Cardiac muscle cell (in vitro differentiated cells and primary cell): ENCODE measurements at regions not wholly inside any gene's neighbourhood (a gene's known extent, or its start where the extent isn't known, plus 50 kb on each side); places are given as distances from the start of the nearest gene placed in this dataset.

Source experiments
- DNase-seq, 2 donors: peaks; one replicate each; pipeline versions ENCODE4 v3.0.0 to v3.0.0-alpha.2; 2010 to 2017; ENCODE audit warnings: low read depth in 1 of 2, low spot score in 1 of 2
- H3K27ac ChIP-seq: fragments of 200-600 bp; sonication (generic); 2 replicates; pipeline ENCODE4 v1.5.1; 2016
- H3K27me3 ChIP-seq: fragments of 200-600 bp; sonication (generic); 2 replicates; pipeline ENCODE4 v1.6.0; 2016; ENCODE audit warnings: control low read depth
- H3K36me3 ChIP-seq: fragments of 200-600 bp; sonication (generic); 2 replicates; pipeline ENCODE4 v1.5.1; 2016; ENCODE audit warnings: control low read depth
- H3K4me1 ChIP-seq: fragments of 200-600 bp; sonication (generic); 2 replicates; pipeline ENCODE4 v1.8.1; 2017; ENCODE audit warnings: low read depth, mild to moderate bottlenecking, mixed run types
- H3K4me3 ChIP-seq: fragments of 200-600 bp; sonication (generic); 2 replicates; pipeline ENCODE4 v1.5.1; 2016; ENCODE audit warnings: mild to moderate bottlenecking
- H3K9me3 ChIP-seq: fragments of 200-600 bp; sonication (generic); 2 replicates; pipeline ENCODE4 v1.5.1; 2017; ENCODE audit warnings: low read depth, mild to moderate bottlenecking, control low read depth
- CTCF ChIP-seq: IDR thresholded peaks from 2 replicates; pipeline ENCODE4 v1.5.1; 2012; ENCODE audit warnings: low read depth, mild to moderate bottlenecking, low read length

- Histone ChIP-seq H3K36me3 (no peaks in the 10 kb centered on the region), H3K4me1 (no peaks in the 10 kb centered on the region), H3K27ac (no peak overlapping the region), H3K4me3 (no peak overlapping the region), H3K27me3 (no peaks in the 10 kb centered on the region), H3K9me3 (no peaks in the 10 kb centered on the region)
- no peak for TF ChIP-seq CTCF
- no peak for DNase-seq
Observed at GRCh38 chr6:94361304-94362060, 942.1 kb upstream of the EPHA7 start.

GRCh38 chr6:94357381-94357980, 938.1 kb upstream of the EPHA7 start:
- no peaks in the 10 kb centered on the region for H3K36me3 ChIP-seq
- H3K9me3 ChIP-seq = no peaks in the 10 kb centered on the region
- no peaks in the 10 kb centered on the region for H3K27me3 ChIP-seq
- no peak overlapping the region for H3K4me3 ChIP-seq
- TF ChIP-seq CTCF = no peak
- no peaks in the 10 kb centered on the region for H3K4me1 ChIP-seq
- DNase-seq = no peak
- H3K27ac ChIP-seq = no peak overlapping the region

GRCh38 chr6:94350833-94351232, 931.5 kb upstream of the EPHA7 start:
- Histone ChIP-seq H3K36me3 (no peaks in the 10 kb centered on the region), H3K27ac (no peak overlapping the region), H3K9me3 (no peaks in the 10 kb centered on the region), H3K4me1 (no peaks in the 10 kb centered on the region), H3K4me3 (no peak overlapping the region), H3K27me3 (no peaks in the 10 kb centered on the region)
- no peak for DNase-seq
- no peak for TF ChIP-seq CTCF

GRCh38 chr6:94349227-94349626, 929.9 kb upstream of the EPHA7 start:
- no peaks in the 10 kb centered on the region for H3K4me1 ChIP-seq
- no peak overlapping the region for H3K4me3 ChIP-seq
- H3K27ac ChIP-seq = no peak overlapping the region
- no peaks in the 10 kb centered on the region for H3K27me3 ChIP-seq
- H3K9me3 ChIP-seq = no peaks in the 10 kb centered on the region
- H3K36me3 ChIP-seq = no peaks in the 10 kb centered on the region
- no peak for TF ChIP-seq CTCF
- no peak for DNase-seq

- no peak overlapping the region for H3K27ac ChIP-seq
- no peaks in the 10 kb centered on the region for H3K36me3 ChIP-seq
- no peak for TF ChIP-seq CTCF
- H3K27me3 ChIP-seq = no peaks in the 10 kb centered on the region
- H3K4me1 ChIP-seq = no peaks in the 10 kb centered on the region
- DNase-seq = no peak
- no peaks in the 10 kb centered on the region for H3K9me3 ChIP-seq
- no peak overlapping the region for H3K4me3 ChIP-seq
Observed at GRCh38 chr6:94344866-94345265, 925.5 kb upstream of the EPHA7 start.
